GM18507 (cell line): ENCODE measurements at regions not wholly inside any gene's neighbourhood (a gene's known extent, or its start where the extent isn't known, plus 50 kb on each side); places are given as distances from the start of the nearest gene placed in this dataset.

Experiments
- DNase-seq: peaks from one replicate; pipeline ENCODE4 v3.0.0; 2011; ENCODE audit warnings: low read depth; ENCODE audit not compliant: insufficient read length; ENCODE audit errors: extremely low spot score
- FAIRE-seq: peaks from 2 replicates; lab custom pipeline; 2011; peaks lifted over from hg19 to GRCh38; lab: Jason Lieb, UNC

GRCh38 chr4:59936566-59936965, 1263.6 kb upstream of the ADGRL3 start:
- DNase-seq (no peak), FAIRE-seq (no peak)

GRCh38 chr4:59938166-59938565, 1262.0 kb upstream of the ADGRL3 start:
- FAIRE-seq, result no peak
- DNase-seq, result no peak

- FAIRE-seq (no peak), DNase-seq (no peak)
Observed at GRCh38 chr4:59945277-59945676, 1254.8 kb upstream of the ADGRL3 start.

GRCh38 chr4:59945716-59946115, 1254.4 kb upstream of the ADGRL3 start:
- DNase-seq (no peak), FAIRE-seq (no peak)

GRCh38 chr4:59956366-59956765, 1243.8 kb upstream of the ADGRL3 start:
- DNase-seq, result no peak
- no peak for FAIRE-seq

- FAIRE-seq, result no peak
- DNase-seq, result no peak
Observed at GRCh38 chr4:59960143-59960542, 1240.0 kb upstream of the ADGRL3 start.

- FAIRE-seq, result no peak
Observed at GRCh38 chr4:59966758-59967157, 1233.4 kb upstream of the ADGRL3 start.

GRCh38 chr4:59968796-59969195, 1231.3 kb upstream of the ADGRL3 start:
- no peak for DNase-seq
- FAIRE-seq, result no peak

More at GRCh38 chr4:59966758-59967157, 1233.4 kb upstream of the ADGRL3 start:
- DNase-seq, result no peak

GRCh38 chr4:59969909-59970308, 1230.2 kb upstream of the ADGRL3 start:
- no peak for DNase-seq
- no peak for FAIRE-seq

GRCh38 chr4:59971952-59972351, 1228.2 kb upstream of the ADGRL3 start:
- no peak for DNase-seq
- no peak for FAIRE-seq

GRCh38 chr4:59973492-59973891, 1226.6 kb upstream of the ADGRL3 start:
- DNase-seq, result no peak
- FAIRE-seq, result no peak

GRCh38 chr4:59979061-59979460, 1221.1 kb upstream of the ADGRL3 start:
- DNase-seq, result no peak
- no peak for FAIRE-seq

- DNase-seq (no peak), FAIRE-seq (no peak)
Observed at GRCh38 chr4:59983852-59984251, 1216.3 kb upstream of the ADGRL3 start.

- FAIRE-seq, result no peak
- no peak for DNase-seq
Observed at GRCh38 chr4:59987289-59987688, 1212.8 kb upstream of the ADGRL3 start.

- no peak for FAIRE-seq
Observed at GRCh38 chr4:59994118-59994517, 1206.0 kb upstream of the ADGRL3 start.

GRCh38 chr4:60002603-60003337, 1197.4 kb upstream of the ADGRL3 start:
- no peak for DNase-seq
- no peak for FAIRE-seq

More at GRCh38 chr4:59994118-59994517, 1206.0 kb upstream of the ADGRL3 start:
- no peak for DNase-seq

GRCh38 chr4:60013464-60014184, 1186.5 kb upstream of the ADGRL3 start:
- FAIRE-seq (no peak), DNase-seq (no peak)

- DNase-seq (no peak), FAIRE-seq (no peak)
Observed at GRCh38 chr4:60016971-60017370, 1183.2 kb upstream of the ADGRL3 start.

- FAIRE-seq (no peak), DNase-seq (no peak)
Observed at GRCh38 chr4:60019180-60019579, 1180.9 kb upstream of the ADGRL3 start.

- FAIRE-seq, result no peak
- no peak for DNase-seq
Observed at GRCh38 chr4:60019946-60020345, 1180.2 kb upstream of the ADGRL3 start.

- DNase-seq (no peak), FAIRE-seq (no peak)
Observed at GRCh38 chr4:60020389-60020788, 1179.7 kb upstream of the ADGRL3 start.
